CD14-positive monocyte (primary cell): ENCODE measurements at regions not wholly inside any gene's neighbourhood (a gene's known extent, or its start where the extent isn't known, plus 50 kb on each side); places are given as distances from the start of the nearest gene placed in this dataset.

Experiments used
- DNase-seq, 3 donors: peaks; one replicate each; pipeline ENCODE4 v3.0.0-alpha.2; 2011 to 2022
- H2AFZ ChIP-seq: 2 replicates; pipeline ENCODE4 v1.6.0; 2012; ENCODE audit warnings: mild to moderate bottlenecking, low read depth, low read length, inconsistent platforms; ENCODE audit not compliant: insufficient read depth, poor library complexity, severe bottlenecking
- H3K27ac ChIP-seq, 2 donors: 1 replicate in 1 of 2; 2 replicates in 1 of 2; pipeline ENCODE4 v1.5.1; 2012 to 2013; ENCODE audit warnings: low read length in 2 of 2, control low read depth in 1 of 2, inconsistent platforms in 1 of 2, low read depth in 1 of 2, mild to moderate bottlenecking in 1 of 2
- H3K27me3 ChIP-seq, 2 donors: one replicate each; pipeline versions ENCODE4 v1.6.0 to v1.6.1; 2011 to 2013; ENCODE audit warnings: low read length in 2 of 2; ENCODE audit not compliant: control insufficient read depth in 2 of 2, insufficient read depth in 2 of 2
- H3K36me3 ChIP-seq, 2 donors: replicated peaks in 1 of 2; 1 replicate in 1 of 2; 2 replicates in 1 of 2; pipeline versions ENCODE4 v1.5.1 to v1.6.1; 2012 to 2013; ENCODE audit warnings: low read length in 2 of 2, control low read depth in 1 of 2, inconsistent platforms in 1 of 2, mild to moderate bottlenecking in 1 of 2; ENCODE audit not compliant: insufficient read depth in 2 of 2, control insufficient read depth in 1 of 2
- H3K4me1 ChIP-seq, 2 donors: 1 replicate in 1 of 2; 2 replicates in 1 of 2; pipeline versions ENCODE4 v1.5.1 to v1.6.1; 2012 to 2013; ENCODE audit warnings: low read length in 2 of 2, control low read depth in 1 of 2, inconsistent platforms in 1 of 2, mild to moderate bottlenecking in 1 of 2, moderate library complexity in 1 of 2; ENCODE audit not compliant: insufficient read depth in 2 of 2, control insufficient read depth in 1 of 2
- H3K4me2 ChIP-seq: replicated peaks from 2 replicates; pipeline ENCODE3; 2012; ENCODE audit warnings: low read length, moderate library complexity, mild to moderate bottlenecking; ENCODE audit not compliant: poor library complexity, severe bottlenecking; ENCODE audit errors: extremely low read depth
- H3K4me3 ChIP-seq, 3 experiments: fragments of 200-600 bp in 1 of 3; sonication (generic) in 1 of 3; replicated peaks in 1 of 3; 1 replicate in 2 of 3; 2 replicates in 1 of 3; pipeline ENCODE4 v1.5.1; 2011 to 2013; ENCODE audit warnings: low read length in 3 of 3, mild to moderate bottlenecking in 3 of 3, control low read depth in 2 of 3, low read depth in 2 of 3, inconsistent platforms in 1 of 3, moderate library complexity in 1 of 3
- H3K79me2 ChIP-seq: 2 replicates; pipeline ENCODE4 v1.6.0; 2012; ENCODE audit warnings: mild to moderate bottlenecking, control low read depth, inconsistent platforms, low read length, moderate library complexity; ENCODE audit not compliant: insufficient read depth
- H3K9ac ChIP-seq: 2 replicates; pipeline ENCODE4 v1.6.0; 2017; ENCODE audit warnings: low read length, mild to moderate bottlenecking; ENCODE audit not compliant: insufficient read depth, poor library complexity, severe bottlenecking
- H3K9me3 ChIP-seq, 2 donors: replicated peaks in 1 of 2; 1 replicate in 1 of 2; 2 replicates in 1 of 2; pipeline versions ENCODE4 v1.5.1 to v1.6.1; 2012 to 2013; ENCODE audit warnings: low read length in 2 of 2, control low read depth in 1 of 2; ENCODE audit not compliant: control insufficient read depth in 1 of 2, insufficient read depth in 1 of 2
- H4K20me1 ChIP-seq: 2 replicates; pipeline ENCODE4 v1.6.0; 2012; ENCODE audit warnings: mild to moderate bottlenecking, low read length, control low read depth, moderate library complexity; ENCODE audit not compliant: insufficient read depth
- H3K27ac Mint-ChIP-seq, 7 donors: one replicate each; pipeline ENCODE4 v1.8.0; 2020; ENCODE audit warnings: mild to moderate bottlenecking in 7 of 7, mixed read lengths in 7 of 7, moderate library complexity in 6 of 7, inconsistent platforms in 2 of 7
- H3K27me3 Mint-ChIP-seq, 3 donors: one replicate each; pipeline ENCODE4 v1.8.0; 2021 to 2022; ENCODE audit warnings: low read depth in 3 of 3, mild to moderate bottlenecking in 3 of 3, mixed read lengths in 3 of 3, moderate library complexity in 3 of 3, inconsistent platforms in 1 of 3
- H3K36me3 Mint-ChIP-seq, 2 donors: one replicate each; pipeline ENCODE4 v1.8.0; 2020; ENCODE audit warnings: mixed read lengths in 2 of 2, inconsistent platforms in 1 of 2, mild to moderate bottlenecking in 1 of 2
- H3K4me1 Mint-ChIP-seq: one replicate; pipeline ENCODE4 v1.8.0; 2020; ENCODE audit warnings: mild to moderate bottlenecking, mixed read lengths
- H3K4me3 Mint-ChIP-seq, 2 donors: one replicate each; pipeline ENCODE4 v1.8.0; 2020; ENCODE audit warnings: mild to moderate bottlenecking in 2 of 2, mixed read lengths in 2 of 2, moderate library complexity in 1 of 2
- H3K9me3 Mint-ChIP-seq, 7 donors: one replicate each; pipeline ENCODE4 v1.8.0; 2020 to 2022; ENCODE audit warnings: mixed read lengths in 7 of 7, mild to moderate bottlenecking in 6 of 7, moderate library complexity in 6 of 7, inconsistent platforms in 2 of 7
- CTCF ChIP-seq: fragments of 200-600 bp; IDR thresholded peaks from one replicate; pipeline ENCODE4 v1.8.0; 2022; ENCODE audit warnings: antibody characterized with exemption, mild to moderate bottlenecking
- WGBS: methylation state at CpG from one replicate; pipeline ENCODE4 v1.1.5; 2013; ENCODE audit warnings: missing lambda C conversion rate; ENCODE audit not compliant: insufficient coverage; 5-methylcytosine and 5-hydroxymethylcytosine counted together
- intact Hi-C, 2 donors: fragments of 100-400 bp; cut with micrococcal nuclease; formaldehyde crosslinking; loops; one replicate each; pipeline versions ENCODE4 v1.15.0 to v1.15.1; 2023

- H3K27ac ChIP-seq, result no peak overlapping the region
- intact Hi-C loops, result no loop called here
- no peak overlapping the region for H2AFZ ChIP-seq
- H3K9ac ChIP-seq, result no peak overlapping the region
- peaks cover 0 to 3% (median 1%) of the 10 kb centered on the region in 3 donors for H3K27me3 Mint-ChIP-seq
- no peak overlapping the region for H3K4me3 Mint-ChIP-seq
- no peaks in the 10 kb centered on the region for H3K79me2 ChIP-seq
- no peak overlapping the region for H3K4me2 ChIP-seq
- peaks cover 5 to 17% of the 10 kb centered on the region in 2 donors for H3K9me3 ChIP-seq
- no peak for TF ChIP-seq CTCF
- no peak for DNase-seq
- H3K4me3 ChIP-seq, result no peak overlapping the region
- H3K4me1 Mint-ChIP-seq, result no peaks in the 10 kb centered on the region
- no peaks in the 10 kb centered on the region for H3K36me3 Mint-ChIP-seq
- H3K27ac Mint-ChIP-seq, result no peak overlapping the region
- no peaks in the 10 kb centered on the region for H3K36me3 ChIP-seq
- no peaks in the 10 kb centered on the region for H3K4me1 ChIP-seq
- WGBS, result 100% methylated on average over 1 of the region's 3 CpGs
- H3K9me3 Mint-ChIP-seq, result peaks cover 15 to 38% (median 26%) of the 10 kb centered on the region in 7 donors
- H4K20me1 ChIP-seq, result no peaks in the 10 kb centered on the region
- no peaks in the 10 kb centered on the region for H3K27me3 ChIP-seq
These were observed 308.6 kb upstream of the RPS23 start for GRCh38 chr5:82586661-82587310.

- H3K9me3 ChIP-seq, result peaks cover 5 to 17% of the 10 kb centered on the region in 2 donors
- Mint-ChIP-seq H3K27ac (no peak overlapping the region), H3K27me3 (peaks cover 0 to 3% (median 1%) of the 10 kb centered on the region in 3 donors), H3K4me3 (no peak overlapping the region), H3K36me3 (no peaks in the 10 kb centered on the region), H3K9me3 (peaks cover 15 to 38% (median 29%) of the 10 kb centered on the region in 7 donors), H3K4me1 (no peaks in the 10 kb centered on the region)
- no peaks in the 10 kb centered on the region for H3K79me2 ChIP-seq
- WGBS, result 55% methylated on average over 2 of the region's 2 CpGs
- H3K4me2 ChIP-seq, result no peak overlapping the region
- H3K27ac ChIP-seq, result no peak overlapping the region
- no peaks in the 10 kb centered on the region for H3K4me1 ChIP-seq
- H3K4me3 ChIP-seq, result no peak overlapping the region
- no peak for TF ChIP-seq CTCF
- no peak for DNase-seq
- no peak overlapping the region for H2AFZ ChIP-seq
- intact Hi-C loops, result no loop called here
- H3K9ac ChIP-seq, result no peak overlapping the region
- no peaks in the 10 kb centered on the region for H3K36me3 ChIP-seq
- no peaks in the 10 kb centered on the region for H3K27me3 ChIP-seq
- no peaks in the 10 kb centered on the region for H4K20me1 ChIP-seq
These were observed 308.0 kb upstream of the RPS23 start for GRCh38 chr5:82586181-82586580.
